ENCODE measurements at regions not wholly inside any gene's neighbourhood (a gene's known extent, or its start where the extent isn't known, plus 50 kb on each side); places are given as distances from the start of the nearest gene placed in this dataset.

DNA sequence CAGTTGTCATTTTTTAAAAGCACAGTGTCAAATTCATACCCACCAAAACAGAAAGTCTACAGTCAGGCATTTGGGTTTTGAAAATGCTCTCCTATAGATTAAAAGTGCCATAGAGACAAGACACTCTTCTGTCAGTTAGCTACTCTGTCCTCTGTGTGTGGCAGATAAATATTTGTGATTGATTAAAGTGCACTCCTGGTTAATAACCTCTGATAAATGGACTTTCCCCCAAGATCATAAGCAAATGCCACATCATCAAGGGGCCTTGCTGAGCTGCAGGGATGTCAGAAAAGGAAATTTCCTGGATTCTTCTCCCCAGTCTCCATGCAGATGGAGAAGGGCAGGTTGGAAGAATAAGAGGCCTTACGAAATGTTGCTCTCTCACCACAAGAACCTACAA, 1329.5 kb upstream of the TMEM132C start:
- no peaks in the 10 kb centered on the region for H4K20me1 ChIP-seq (replicated peaks in 1 of 2; ENCODE audit: control insufficient read depth in 1 of 2, insufficient read depth in 2 of 2, low read length in 2 of 2)
- H2BK20ac ChIP-seq (ENCODE audit: low read length) = no peak overlapping the region
- ChIA-PET CTCF (ENCODE audit: partially characterized antibody) (interaction anchor here (1.1 kb wide), 1 partner anchor 233 kb away, joined by 3 read pairs; no protein-coding TSS in a partner anchor), POLR2A (ENCODE audit: partially characterized antibody) (no interaction called here)
- TF ChIP-seq CBX5 (IDR thresholded peaks at IDR 0.05; ENCODE audit: low read depth, low read length) (no peak), BACH1 (IDR thresholded peaks at IDR 0.05; ENCODE audit: low read length) (no peak), TBP (IDR thresholded peaks at IDR 0.05; ENCODE audit: low read depth, low read length) (no peak)
- TF ChIP-seq, protein P1, sequence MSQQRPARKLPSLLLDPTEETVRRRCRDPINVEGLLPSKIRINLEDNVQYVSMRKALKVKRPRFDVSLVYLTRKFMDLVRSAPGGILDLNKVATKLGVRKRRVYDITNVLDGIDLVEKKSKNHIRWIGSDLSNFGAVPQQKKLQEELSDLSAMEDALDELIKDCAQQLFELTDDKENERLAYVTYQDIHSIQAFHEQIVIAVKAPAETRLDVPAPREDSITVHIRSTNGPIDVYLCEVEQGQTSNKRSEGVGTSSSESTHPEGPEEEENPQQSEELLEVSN (IDR thresholded peaks at IDR 0.05) = no peak
- TF ChIP-seq, protein P2, sequence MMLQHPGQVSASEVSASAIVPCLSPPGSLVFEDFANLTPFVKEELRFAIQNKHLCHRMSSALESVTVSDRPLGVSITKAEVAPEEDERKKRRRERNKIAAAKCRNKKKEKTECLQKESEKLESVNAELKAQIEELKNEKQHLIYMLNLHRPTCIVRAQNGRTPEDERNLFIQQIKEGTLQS (IDR thresholded peaks at IDR 0.05; ENCODE audit: insufficient read depth, low read depth, low read length) = no peak
- H3K4me1 ChIP-seq (replicated peaks in 1 of 4; ENCODE audit: control insufficient read depth in 3 of 4, insufficient read depth in 4 of 4, low read length in 3 of 4) = no peaks in the 10 kb centered on the region
- H4K8ac ChIP-seq (ENCODE audit: extremely low read depth, insufficient read depth, low read length) = no peak overlapping the region
- H3K14ac ChIP-seq (ENCODE audit: insufficient read length) = no peak overlapping the region
- H2BK15ac ChIP-seq (ENCODE audit: low read length) = no peak overlapping the region
- H3K27me3 ChIP-seq (replicated peaks in 1 of 4; ENCODE audit: control insufficient read depth in 3 of 4, extremely low read depth in 1 of 4, insufficient read depth in 3 of 4, low read length in 3 of 4) = no peaks in the 10 kb centered on the region
- H3K9me3 ChIP-seq (ENCODE audit: insufficient read depth in 2 of 2, low read depth in 1 of 2, low read length in 1 of 2) = peaks cover 0 to 6% of the 10 kb centered on the region in 2 experiments; a peak in 1 of 4 replicates
- no peaks in the 10 kb centered on the region for H3K36me3 ChIP-seq (ENCODE audit: control insufficient read depth in 2 of 4, insufficient read depth in 4 of 4, low read length in 3 of 4)
- WGBS, 2 experiments (ENCODE audit: extremely low coverage in 1 of 2, insufficient coverage in 1 of 2, insufficient read length in 1 of 2, insufficient replicate concordance in 2 of 2, low coverage in 1 of 2, low lambda C conversion rate in 2 of 2, missing lambda C conversion rate in 1 of 2) = 92% methylated on average over 1 of the region's 1 CpG; no CpG with 5 or more reads in 1 of the 2 experiments
- no peak overlapping the region for H4K5ac ChIP-seq (ENCODE audit: insufficient read length, low read depth, low read length)
- H4K91ac ChIP-seq (replicated peaks; ENCODE audit: insufficient read length, low read length) = no peak overlapping the region
- no peak for DNase-seq (ENCODE audit: low read depth in 1 of 2, low spot score in 2 of 2)
- H3K4me3 ChIP-seq (ENCODE audit: extremely low read depth in 1 of 4, insufficient read depth in 2 of 4, low read depth in 3 of 4, low read length in 4 of 4) = no peak overlapping the region
- no peak overlapping the region for H2AK5ac ChIP-seq (ENCODE audit: low read depth, low read length)
- H3K79me2 ChIP-seq (ENCODE audit: control insufficient read depth in 1 of 2, insufficient read depth in 2 of 2, low read length in 2 of 2) = no peaks in the 10 kb centered on the region
- H3K18ac ChIP-seq (ENCODE audit: extremely low read depth, low read length) = no peak overlapping the region
- no peak overlapping the region for H3K27ac ChIP-seq (ENCODE audit: low read depth, low read length)
- H3K79me1 ChIP-seq (ENCODE audit: low read depth, low read length) = no peaks in the 10 kb centered on the region
- no peak overlapping the region for H3K9ac ChIP-seq (replicated peaks in 1 of 4; ENCODE audit: extremely low read depth in 1 of 4, low read depth in 3 of 4, low read length in 3 of 4)
- H2BK5ac ChIP-seq (ENCODE audit: low read depth, low read length) = no peak overlapping the region
- H3K23me2 ChIP-seq (ENCODE audit: low read depth, low read length) = no peaks in the 10 kb centered on the region
- H2BK12ac ChIP-seq (ENCODE audit: low read depth, low read length) = no peak overlapping the region
- FAIRE-seq = no peak
- H2AFZ ChIP-seq (ENCODE audit: low read length) = no peak overlapping the region
- H3K4ac ChIP-seq (replicated peaks; ENCODE audit: insufficient read length, low read depth, low read length) = no peak overlapping the region
- no peak overlapping the region for H3K23ac ChIP-seq (ENCODE audit: insufficient read length)
- H2BK120ac ChIP-seq (replicated peaks; ENCODE audit: low read depth, low read length) = no peak overlapping the region
- H3K4me2 ChIP-seq (ENCODE audit: insufficient read depth in 1 of 2, low read depth in 2 of 2, low read length in 2 of 2) = no peak overlapping the region
- no peak overlapping the region for H3K56ac ChIP-seq (replicated peaks; ENCODE audit: insufficient read length, low read depth, low read length)
